Dedifferentiated amniotic fluid mesenchymal stem cell (primary cell): ENCODE measurements at regions not wholly inside any gene's neighbourhood (a gene's known extent, or its start where the extent isn't known, plus 50 kb on each side); places are given as distances from the start of the nearest gene placed in this dataset.

Source experiments
- DNase-seq: peaks from one replicate; pipeline ENCODE4 v3.0.0-alpha.2; 2016; ENCODE audit errors: extremely low spot score

GRCh38 chr2:67867735-67868134 is 195.1 kb downstream of the C1D start:
- DNase-seq: no peak

- DNase-seq: no peak
Observed at GRCh38 chr2:67871686-67872412, 191.0 kb downstream of the C1D start.

- no peak for DNase-seq
Observed at GRCh38 chr2:67872481-67872880, 190.3 kb downstream of the C1D start.

- no peak for DNase-seq
Observed at GRCh38 chr2:67873916-67874315, 188.9 kb downstream of the C1D start.

GRCh38 chr2:67876176-67876575 is 186.6 kb downstream of the C1D start:
- no peak for DNase-seq

GRCh38 chr2:67877301-67877700 is 185.5 kb downstream of the C1D start:
- DNase-seq: no peak

GRCh38 chr2:67878743-67879142 is 184.1 kb downstream of the C1D start:
- DNase-seq: no peak

- DNase-seq: no peak
Observed at GRCh38 chr2:67879586-67880290, 183.1 kb downstream of the C1D start.

- no peak for DNase-seq
Observed at GRCh38 chr2:67880291-67880761, 182.5 kb downstream of the C1D start.

GRCh38 chr2:67881816-67882215 is 181.0 kb downstream of the C1D start:
- DNase-seq: no peak

GRCh38 chr2:67883316-67884087 is 179.3 kb downstream of the C1D start:
- no peak for DNase-seq

- no peak for DNase-seq
Observed at GRCh38 chr2:67888351-67889005, 174.3 kb downstream of the C1D start.

GRCh38 chr2:67889056-67889455 is 173.7 kb downstream of the C1D start:
- DNase-seq: no peak

GRCh38 chr2:67891642-67892041 is 171.2 kb downstream of the C1D start:
- no peak for DNase-seq

GRCh38 chr2:67892339-67892846 is 170.4 kb downstream of the C1D start:
- DNase-seq: no peak

- DNase-seq: no peak
Observed at GRCh38 chr2:67895227-67895941, 167.4 kb downstream of the C1D start.

GRCh38 chr2:67896076-67896475 is 166.7 kb downstream of the C1D start:
- no peak for DNase-seq

GRCh38 chr2:67896476-67896875 is 166.3 kb downstream of the C1D start:
- DNase-seq: no peak

GRCh38 chr2:67898595-67898994 is 164.2 kb downstream of the C1D start:
- no peak for DNase-seq

GRCh38 chr2:67899187-67899586 is 163.6 kb downstream of the C1D start:
- DNase-seq: no peak

- no peak for DNase-seq
Observed at GRCh38 chr2:67900826-67901225, 162.0 kb downstream of the C1D start.
